GM12878 (cell line): ENCODE measurements at regions not wholly inside any gene's neighbourhood (a gene's known extent, or its start where the extent isn't known, plus 50 kb on each side); places are given as distances from the start of the nearest gene placed in this dataset.

Experiments used
- BHLHE40 ChIP-seq, 2 experiments: fragments of 450-650 bp in 1 of 2; IDR thresholded peaks; 2 replicates each; pipeline ENCODE4 v1.6.1; 2011 to 2017; ENCODE audit warnings: low read depth in 2 of 2, borderline replicate concordance in 1 of 2, improper control_type of control experiment in 1 of 2, low read length in 1 of 2, mild to moderate bottlenecking in 1 of 2
- CTCF ChIP-seq, 3 experiments: IDR thresholded peaks in 2 of 3; conservative IDR thresholded peaks in 1 of 3; 2 replicates each; pipeline ENCODE4 v1.5.1; 2011; ENCODE audit warnings: low read depth in 3 of 3, low read length in 3 of 3, mild to moderate bottlenecking in 3 of 3, control low read depth in 2 of 3, moderate library complexity in 2 of 3, inconsistent platforms in 1 of 3, mixed read lengths in 1 of 3; ENCODE audit not compliant: control insufficient read depth in 2 of 3, insufficient read depth in 1 of 3; ENCODE audit errors: extremely low read depth in 1 of 3
- ELK1 ChIP-seq: IDR thresholded peaks from 2 replicates; pipeline ENCODE4 v1.6.1; 2012; ENCODE audit warnings: low read depth, low read length, improper control_type of control experiment
- EP300 ChIP-seq, 2 experiments: fragments of 150-350 bp in 1 of 2; IDR thresholded peaks; 2 replicates each; pipeline ENCODE4 v1.6.1; 2011 to 2012; ENCODE audit warnings: low read depth in 2 of 2, low read length in 2 of 2, borderline replicate concordance in 1 of 2, improper control_type of control experiment in 1 of 2, inconsistent platforms in 1 of 2; ENCODE audit not compliant: control insufficient read depth in 1 of 2
- KAT2A ChIP-seq: conservative IDR thresholded peaks from 2 replicates; pipeline ENCODE4 v1.6.1; 2011; ENCODE audit warnings: low read depth, low read length; ENCODE audit not compliant: control insufficient read depth
- KDM1A ChIP-seq: fragments of 200-600 bp; sonication (generic); IDR thresholded peaks from 2 replicates; pipeline ENCODE4 v1.6.1; 2016; ENCODE audit warnings: borderline replicate concordance
- MXI1 ChIP-seq: fragments of 150-350 bp; IDR thresholded peaks from 2 replicates; pipeline ENCODE4 v1.6.1; 2011; ENCODE audit warnings: low read depth, mild to moderate bottlenecking, inconsistent platforms, low read length, improper control_type of control experiment
- POLR2A ChIP-seq: IDR thresholded peaks from 2 replicates; pipeline ENCODE4 v1.6.1; 2011; ENCODE audit warnings: low read depth, mild to moderate bottlenecking, low read length
- WRNIP1 ChIP-seq: IDR thresholded peaks from 2 replicates; pipeline ENCODE4 v1.6.1; 2011; ENCODE audit warnings: low read depth, low read length, improper control_type of control experiment, borderline replicate concordance
- ZBTB11 ChIP-seq: fragments of 450-650 bp; formaldehyde crosslinking; IDR thresholded peaks from 2 replicates; pipeline ENCODE4 v1.5.0; 2022; ENCODE audit warnings: mild to moderate bottlenecking, missing genetic modification characterization
- ZZZ3 ChIP-seq: IDR thresholded peaks from 2 replicates; pipeline ENCODE4 v1.6.1; 2011; ENCODE audit warnings: low read depth; ENCODE audit not compliant: control insufficient read depth, insufficient read length

- TF ChIP-seq POLR2A, result no peak
- TF ChIP-seq MXI1, result no peak
- TF ChIP-seq BHLHE40 (IDR thresholded peaks at IDR 0.05; ENCODE audit: borderline replicate concordance in 1 of 2, low read depth in 2 of 2, low read length in 1 of 2), result no peak
- TF ChIP-seq ZBTB11 (CRISPR knock-in tag), result no peak
- TF ChIP-seq EP300 (IDR thresholded peaks at IDR 0.05; ENCODE audit: borderline replicate concordance in 1 of 2, control insufficient read depth in 1 of 2, low read depth in 2 of 2, low read length in 2 of 2), result no peak
- TF ChIP-seq KAT2A, result no peak
- no peak for TF ChIP-seq KDM1A
- TF ChIP-seq ELK1, result no peak
- no peak for TF ChIP-seq CTCF (IDR thresholded peaks at IDR 0.05 in 2 of 3, conservative IDR thresholded peaks at IDR 0.05 in 1 of 3; ENCODE audit: control insufficient read depth in 2 of 3, extremely low read depth in 1 of 3, insufficient read depth in 1 of 3, low read depth in 3 of 3, low read length in 3 of 3)
- no peak for TF ChIP-seq ZZZ3
- TF ChIP-seq WRNIP1, result no peak
Measured at GRCh38 chr7:134375206-134375605, 58.5 kb upstream of the SLC35B4 start.
